Skin of body (tissue), 1 donor: ENCODE measurements at regions not wholly inside any gene's neighbourhood (a gene's known extent, or its start where the extent isn't known, plus 50 kb on each side); places are given as distances from the start of the nearest gene placed in this dataset.

Source experiments
- DNase-seq: peaks from one replicate; lab custom pipeline; 2025; lab: John Stamatoyannopoulos, UW

GRCh38 chr3:127483902-127484591, 106.5 kb downstream of the TPRA1 start:
- DNase-seq, result no peak

DNA sequence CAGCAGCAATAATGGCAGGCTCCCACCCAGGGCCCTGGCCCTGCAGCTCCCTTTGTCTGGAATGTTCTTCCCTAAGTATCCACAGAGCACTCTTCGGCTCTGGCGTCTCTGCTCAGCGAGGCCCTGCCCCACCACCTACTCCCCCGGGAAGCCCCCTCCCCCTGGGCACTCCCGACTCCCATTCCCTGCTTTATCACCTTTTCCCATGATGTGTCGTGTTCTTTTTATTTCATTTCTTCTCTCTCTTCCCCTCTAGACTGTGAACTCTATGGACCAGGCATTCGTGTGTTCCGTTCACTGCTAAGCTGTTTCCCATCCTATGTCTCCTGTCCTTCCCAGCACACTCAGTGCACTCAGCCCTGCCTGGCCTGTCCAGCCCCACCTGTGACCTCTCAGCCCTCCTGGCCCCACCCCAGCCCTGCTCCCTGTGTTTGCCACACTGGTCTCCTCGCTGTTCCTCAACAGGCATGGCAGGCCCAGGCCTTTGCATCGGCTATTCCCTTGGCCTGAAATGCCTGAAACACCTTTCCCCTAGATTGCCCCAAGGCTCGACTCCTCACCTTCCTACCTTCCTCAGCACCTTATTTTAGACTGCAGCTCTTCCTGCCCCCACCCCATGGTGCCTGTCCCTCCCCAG, 107.4 kb downstream of the TPRA1 start:
- DNase-seq, result no peak

GRCh38 chr3:127482216-127483004, 108.1 kb downstream of the TPRA1 start:
- no peak for DNase-seq

DNA sequence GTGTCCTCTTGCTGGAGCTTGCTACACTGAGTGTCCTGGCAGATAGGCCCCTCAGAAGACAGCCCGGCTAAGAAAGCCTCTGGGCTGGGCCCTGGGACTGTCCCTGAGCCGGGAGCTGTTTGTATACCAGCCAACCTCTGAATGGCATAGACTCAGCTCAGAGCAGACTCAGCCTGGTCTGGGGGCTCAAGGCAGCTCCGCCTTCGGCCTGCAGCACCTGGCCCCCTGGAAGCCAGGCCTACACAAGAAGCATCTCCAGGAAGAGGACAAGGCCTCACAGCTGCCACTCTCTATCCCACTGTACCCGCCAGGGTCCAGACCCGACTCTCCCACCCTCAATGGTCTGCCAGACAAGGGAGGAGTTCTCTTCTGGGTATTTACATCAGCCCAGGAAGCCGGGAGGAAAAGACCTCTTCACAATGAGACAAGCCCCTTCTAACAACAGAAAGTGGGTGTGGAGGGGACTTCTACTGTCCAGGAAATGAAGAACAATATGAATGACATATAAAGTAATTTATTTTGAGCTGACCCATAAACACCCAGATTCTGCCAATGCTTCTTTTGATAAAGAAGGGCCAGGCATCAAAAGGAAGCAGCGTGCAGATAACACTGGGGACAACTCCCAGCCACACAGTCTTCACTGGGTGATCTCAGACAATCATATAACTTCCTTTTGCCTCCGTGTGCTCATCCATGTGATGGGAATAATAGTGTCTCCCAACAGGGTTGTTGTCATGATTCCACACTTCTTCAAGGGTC, 110.2 kb downstream of the TPRA1 start:
- no peak for DNase-seq

DNA sequence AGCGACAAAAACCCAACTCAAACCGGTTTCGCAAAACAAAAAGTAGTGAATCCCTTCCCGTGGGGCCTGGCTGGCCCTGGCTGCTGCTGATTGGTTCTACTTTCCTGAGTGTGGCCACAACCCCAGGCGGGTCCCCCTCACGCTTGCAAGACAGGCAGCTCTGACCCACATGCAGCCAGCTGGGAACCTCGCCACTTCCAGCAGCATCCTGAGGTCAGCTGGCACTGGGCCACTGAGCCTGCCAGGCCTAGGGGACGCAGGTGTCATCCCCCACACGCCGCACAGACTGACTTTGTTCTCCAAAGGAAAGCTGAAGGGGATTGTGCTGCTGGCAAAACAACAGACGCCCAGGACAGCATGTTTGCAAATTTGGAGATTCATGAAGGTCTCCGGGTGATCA, 111.1 kb downstream of the TPRA1 start:
- DNase-seq, result no peak

- DNase-seq, result no peak
These were observed 111.6 kb downstream of the TPRA1 start for GRCh38 chr3:127478922-127479321.

DNA sequence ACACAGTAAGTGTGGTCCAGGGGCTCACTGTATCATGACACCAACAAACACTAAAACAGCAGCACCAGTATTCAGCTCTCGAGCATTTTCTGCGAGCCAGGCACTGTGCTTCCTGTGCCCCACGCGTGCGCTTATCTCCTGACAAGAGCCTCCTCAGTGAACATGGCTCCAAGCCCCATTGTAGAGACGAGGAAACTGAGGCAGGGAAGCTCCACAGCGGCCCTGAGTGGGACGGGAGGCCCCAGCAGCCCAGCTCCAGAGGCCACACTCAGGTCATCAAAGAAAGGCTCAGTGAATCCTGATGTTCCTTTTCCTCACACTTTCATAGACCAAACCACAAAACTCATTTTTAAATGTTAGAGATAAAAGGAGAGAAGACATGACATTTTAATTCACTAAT, 113.1 kb downstream of the TPRA1 start:
- no peak for DNase-seq

GRCh38 chr3:127476936-127477335, 113.6 kb downstream of the TPRA1 start:
- no peak for DNase-seq

- no peak for DNase-seq
These were observed 114.4 kb downstream of the TPRA1 start for GRCh38 chr3:127475975-127476705.

GRCh38 chr3:127475391-127475790, 115.1 kb downstream of the TPRA1 start:
- no peak for DNase-seq

DNA sequence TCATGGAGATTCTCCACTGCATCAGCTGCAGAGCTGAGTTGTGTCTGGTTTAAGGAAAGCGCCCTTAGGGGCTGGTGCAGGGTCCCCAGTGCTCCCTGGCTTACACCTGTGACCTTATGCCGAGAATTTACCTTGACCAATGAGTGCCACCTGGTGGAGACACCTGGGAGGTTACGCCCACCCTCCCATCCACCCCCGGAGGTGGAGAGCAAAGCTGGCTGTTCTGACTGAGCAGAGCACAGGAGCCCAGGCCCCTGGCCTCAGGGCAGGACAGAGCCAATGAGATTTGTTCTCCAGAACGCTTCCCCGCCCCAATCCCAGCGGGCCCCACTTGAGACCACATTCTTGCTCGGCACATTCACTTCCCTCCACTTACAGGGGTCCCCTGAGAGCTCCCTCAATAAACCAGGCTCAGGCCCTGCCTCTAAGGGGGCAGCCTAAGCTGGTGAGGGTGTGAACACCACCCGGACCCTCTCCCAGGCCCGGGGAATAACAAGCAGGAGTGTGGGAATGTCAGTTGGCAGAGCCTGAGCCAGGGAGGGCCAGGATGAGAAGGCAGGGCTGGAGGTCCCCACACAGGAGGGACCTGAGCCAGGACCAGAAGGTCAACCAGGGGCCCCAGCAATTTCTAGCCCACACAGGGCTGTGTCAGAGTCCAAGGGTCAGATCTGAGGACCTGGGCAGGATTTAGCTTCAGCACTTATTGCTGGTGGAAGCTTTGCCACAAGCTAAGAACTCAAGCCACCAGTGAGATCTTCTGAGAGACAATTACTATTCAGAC, 117.1 kb downstream of the TPRA1 start:
- DNase-seq, result no peak

DNA sequence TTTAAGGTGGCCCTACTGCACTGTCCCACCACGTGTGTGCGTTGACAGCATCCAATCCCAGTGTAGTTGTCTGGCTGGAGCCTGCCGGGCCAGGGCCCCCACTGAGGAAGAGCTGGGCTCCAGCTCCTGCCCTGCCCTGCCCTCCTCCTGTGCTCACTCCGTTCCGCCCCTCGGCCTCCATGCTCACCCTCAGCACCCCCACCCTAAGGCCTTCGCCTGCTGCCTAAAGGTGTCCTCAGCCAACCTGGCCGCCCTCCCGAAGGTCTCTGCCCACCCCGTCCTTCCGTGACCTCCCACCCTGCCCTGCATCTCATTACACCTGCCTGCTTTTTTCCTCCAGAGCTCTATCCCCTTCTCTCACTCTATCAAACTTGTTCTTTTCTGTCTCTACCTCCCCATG, 118.0 kb downstream of the TPRA1 start:
- no peak for DNase-seq

- no peak for DNase-seq
These were observed 119.4 kb downstream of the TPRA1 start for GRCh38 chr3:127471142-127471541.

- DNase-seq, result no peak
These were observed 120.8 kb downstream of the TPRA1 start for GRCh38 chr3:127469760-127470159.

- no peak for DNase-seq
These were observed 123.1 kb downstream of the TPRA1 start for GRCh38 chr3:127467391-127467790.

DNA sequence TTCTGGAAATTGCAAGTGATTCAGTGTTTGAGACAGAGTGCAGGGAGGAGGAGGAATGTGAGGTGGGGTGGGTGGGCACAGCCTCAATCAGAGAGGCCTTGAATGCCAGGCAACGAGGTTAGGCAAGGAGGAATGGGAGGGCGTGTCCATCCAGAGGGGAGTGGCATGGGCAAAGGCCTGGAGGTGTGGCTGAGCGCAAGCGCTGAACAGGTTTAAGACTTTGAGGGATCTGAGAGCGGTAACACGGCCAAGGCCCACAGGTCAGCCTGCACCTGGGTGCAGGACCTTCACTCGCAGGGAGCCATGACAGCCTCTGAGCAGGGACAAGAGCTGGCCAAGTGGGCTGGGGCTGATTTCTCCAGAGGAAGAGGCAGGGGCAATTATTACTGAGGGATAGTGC, 125.9 kb downstream of the TPRA1 start:
- DNase-seq, result no peak

DNA sequence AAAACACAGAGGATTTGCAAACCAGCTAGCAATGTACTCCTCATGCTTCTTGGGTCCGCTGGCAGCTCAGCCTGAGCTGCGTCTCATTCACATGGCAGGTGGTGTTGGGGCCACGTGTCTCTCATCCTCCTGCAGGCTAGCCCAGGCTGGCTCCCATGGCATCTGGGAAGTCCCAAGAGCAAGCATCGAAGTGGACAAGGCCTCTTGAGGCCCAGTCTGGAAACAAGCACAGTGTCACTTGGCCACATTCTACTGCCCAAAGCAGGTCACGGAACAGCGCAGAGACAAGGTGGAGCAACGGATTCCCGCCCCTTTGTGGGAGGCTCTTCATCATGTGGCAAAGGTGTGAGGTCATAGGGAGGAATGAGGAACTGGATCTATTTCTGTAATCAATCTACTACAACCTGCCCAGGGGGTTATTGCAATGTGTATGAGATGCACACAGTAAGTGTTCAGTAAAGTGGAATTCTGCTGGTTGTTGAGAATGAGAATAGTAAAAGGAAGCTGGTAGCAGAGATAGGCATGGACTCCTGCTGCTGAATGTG, 128.3 kb downstream of the TPRA1 start:
- no peak for DNase-seq

GRCh38 chr3:127461286-127461910, 129.1 kb downstream of the TPRA1 start:
- no peak for DNase-seq

GRCh38 chr3:127459891-127460290, 130.6 kb downstream of the TPRA1 start:
- DNase-seq, result no peak
